MM.1S (cell line): ENCODE measurements at regions not wholly inside any gene's neighbourhood (a gene's known extent, or its start where the extent isn't known, plus 50 kb on each side); places are given as distances from the start of the nearest gene placed in this dataset.

Experiments used
- DNase-seq: peaks from one replicate; pipeline ENCODE4 v3.0.0-alpha.2; 2015
- H2AFZ ChIP-seq: fragments of 300-600 bp; sonication (generic); 2 replicates; pipeline ENCODE4 v1.6.0; 2016; ENCODE audit warnings: antibody characterized with exemption, low read length
- H3F3A ChIP-seq: fragments of 300-600 bp; sonication (generic); 2 replicates; pipeline ENCODE4 v1.6.1; 2016; ENCODE audit warnings: mild to moderate bottlenecking, antibody characterized with exemption, low read length, moderate library complexity, mixed read lengths; ENCODE audit not compliant: insufficient read depth
- H3K27ac ChIP-seq: fragments of 300-600 bp; sonication (generic); 2 replicates; pipeline ENCODE4 v1.5.1; 2016; ENCODE audit warnings: mild to moderate bottlenecking, low read length
- H3K27me3 ChIP-seq: fragments of 300-600 bp; sonication (generic); replicated peaks from 2 replicates; pipeline ENCODE4 v1.6.0; 2016; ENCODE audit warnings: low read length; ENCODE audit not compliant: insufficient read depth
- H3K36me3 ChIP-seq: fragments of 300-600 bp; sonication (generic); replicated peaks from 2 replicates; pipeline ENCODE4 v1.6.1; 2016; ENCODE audit warnings: mild to moderate bottlenecking, low read length, mixed read lengths; ENCODE audit not compliant: insufficient read depth
- H3K4me1 ChIP-seq: fragments of 300-600 bp; sonication (generic); 2 replicates; pipeline ENCODE4 v1.6.1; 2016; ENCODE audit warnings: low read length, mixed read lengths
- H3K4me2 ChIP-seq: fragments of 300-600 bp; sonication (generic); 2 replicates; pipeline ENCODE4 v1.6.0; 2016; ENCODE audit warnings: low read depth, low read length
- H3K4me3 ChIP-seq: fragments of 300-600 bp; sonication (generic); 2 replicates; pipeline ENCODE4 v1.5.1; 2016; ENCODE audit warnings: low read length, mixed read lengths
- H3K79me2 ChIP-seq: fragments of 300-600 bp; sonication (generic); 2 replicates; pipeline ENCODE4 v1.6.1; 2016; ENCODE audit warnings: mixed run types, low read length, mixed read lengths
- H3K9ac ChIP-seq: fragments of 300-600 bp; sonication (generic); 2 replicates; pipeline ENCODE4 v1.6.1; 2016; ENCODE audit warnings: low read length, mixed read lengths
- H3K9me2 ChIP-seq: fragments of 300-600 bp; sonication (generic); replicated peaks from 2 replicates; pipeline ENCODE4 v1.6.1; 2016; ENCODE audit warnings: mild to moderate bottlenecking, low read length, mixed read lengths; ENCODE audit not compliant: insufficient read depth
- H3K9me3 ChIP-seq: fragments of 300-600 bp; sonication (generic); replicated peaks from 2 replicates; pipeline ENCODE4 v1.6.1; 2016; ENCODE audit warnings: mild to moderate bottlenecking, low read length, mixed read lengths; ENCODE audit not compliant: insufficient read depth
- H4K20me1 ChIP-seq: fragments of 300-600 bp; sonication (generic); 2 replicates; pipeline ENCODE4 v1.6.1; 2016; ENCODE audit warnings: mild to moderate bottlenecking, low read length, moderate library complexity, mixed read lengths; ENCODE audit not compliant: insufficient read depth
- CTCF ChIP-seq: fragments of 300-600 bp; sonication (generic); IDR thresholded peaks from 2 replicates; pipeline ENCODE4 v1.5.1; 2016; ENCODE audit warnings: antibody characterized with exemption, low read length, mixed read lengths
- EZH2 ChIP-seq: fragments of 300-600 bp; sonication (generic); optimal IDR thresholded peaks from 2 replicates; pipeline ENCODE3; 2017; ENCODE audit warnings: low read depth, mild to moderate bottlenecking, antibody characterized with exemption, low read length, mixed read lengths
- EZH2phosphoT487 ChIP-seq: fragments of 300-600 bp; sonication (generic); IDR thresholded peaks from 2 replicates; pipeline ENCODE4 v1.6.1; 2018; ENCODE audit warnings: antibody characterized with exemption, low read length

- Histone ChIP-seq H3F3A (no peaks in the 10 kb centered on the region), H3K4me1 (peaks cover 4% of the 10 kb centered on the region), H3K79me2 (no peaks in the 10 kb centered on the region), H3K9me3 (no peaks in the 10 kb centered on the region), H3K27ac (no peak overlapping the region), H3K4me3 (no peak overlapping the region), H3K27me3 (no peaks in the 10 kb centered on the region), H3K9me2 (no peaks in the 10 kb centered on the region), H2AFZ (no peak overlapping the region), H3K36me3 (no peaks in the 10 kb centered on the region), H4K20me1 (no peaks in the 10 kb centered on the region), H3K9ac (no peak overlapping the region), H3K4me2 (no peak overlapping the region)
- no peak for DNase-seq
- TF ChIP-seq EZH2 (no peak), CTCF (no peak), EZH2phosphoT487 (no peak)
Measured at GRCh38 chr10:57844387-57844998, 423.2 kb downstream of the IPMK start.

- no peak overlapping the region for H3K4me2 ChIP-seq
- H3K4me3 ChIP-seq: no peak overlapping the region
- no peak overlapping the region for H3K27ac ChIP-seq
- no peak for DNase-seq
- H4K20me1 ChIP-seq: no peaks in the 10 kb centered on the region
- no peak overlapping the region for H2AFZ ChIP-seq
- H3F3A ChIP-seq: no peaks in the 10 kb centered on the region
- no peaks in the 10 kb centered on the region for H3K4me1 ChIP-seq
- no peaks in the 10 kb centered on the region for H3K36me3 ChIP-seq
- no peaks in the 10 kb centered on the region for H3K9me3 ChIP-seq
- H3K79me2 ChIP-seq: no peaks in the 10 kb centered on the region
- H3K27me3 ChIP-seq: no peaks in the 10 kb centered on the region
- no peak overlapping the region for H3K9ac ChIP-seq
- no peaks in the 10 kb centered on the region for H3K9me2 ChIP-seq
- no peak for TF ChIP-seq EZH2phosphoT487
- no peak for TF ChIP-seq CTCF
- no peak for TF ChIP-seq EZH2
Measured at GRCh38 chr10:57830877-57831560, 436.7 kb downstream of the IPMK start.

- DNase-seq: no peak
- H3K27me3 ChIP-seq: no peaks in the 10 kb centered on the region
- H3K27ac ChIP-seq: no peak overlapping the region
- H3K4me1 ChIP-seq: no peaks in the 10 kb centered on the region
- no peaks in the 10 kb centered on the region for H3F3A ChIP-seq
- H3K9me2 ChIP-seq: no peaks in the 10 kb centered on the region; the same call in 1 of the 2 replicates
- no peak overlapping the region for H3K9ac ChIP-seq
- TF ChIP-seq EZH2phosphoT487 (no peak), CTCF (no peak), EZH2 (no peak)
- H3K36me3 ChIP-seq: no peaks in the 10 kb centered on the region
- H2AFZ ChIP-seq: no peak overlapping the region
- no peaks in the 10 kb centered on the region for H3K9me3 ChIP-seq
- no peaks in the 10 kb centered on the region for H3K79me2 ChIP-seq
- no peak overlapping the region for H3K4me2 ChIP-seq
- H3K4me3 ChIP-seq: no peak overlapping the region
- H4K20me1 ChIP-seq: no peaks in the 10 kb centered on the region
Measured at GRCh38 chr10:57825015-57825414, 442.7 kb downstream of the IPMK start.
